ENCODE measurements at regions not wholly inside any gene's neighbourhood (a gene's known extent, or its start where the extent isn't known, plus 50 kb on each side); places are given as distances from the start of the nearest gene placed in this dataset.

DNA sequence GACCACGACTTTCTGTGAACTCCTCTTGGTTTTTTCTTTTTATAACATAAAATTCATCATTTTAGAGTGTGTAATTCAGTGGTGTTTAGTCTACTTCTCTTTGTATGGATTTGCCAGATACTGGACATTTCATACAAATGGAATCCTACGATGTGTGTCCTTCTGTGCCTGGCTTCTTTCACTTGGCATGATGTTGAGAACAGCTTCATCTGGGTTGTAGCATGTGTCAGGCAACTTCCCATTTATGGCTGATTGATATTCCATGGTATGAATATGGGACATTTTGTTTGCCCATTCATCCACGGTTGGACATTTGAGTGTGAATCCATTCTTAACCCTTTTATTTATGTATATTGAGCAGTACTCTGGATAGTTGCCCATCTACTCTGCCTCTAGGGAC, 82.7 kb upstream of the KLF13 start:
- no peak overlapping the region for H3K4me3 ChIP-seq (ENCODE audit: low read depth, low read length)
- TF ChIP-seq, protein P1, sequence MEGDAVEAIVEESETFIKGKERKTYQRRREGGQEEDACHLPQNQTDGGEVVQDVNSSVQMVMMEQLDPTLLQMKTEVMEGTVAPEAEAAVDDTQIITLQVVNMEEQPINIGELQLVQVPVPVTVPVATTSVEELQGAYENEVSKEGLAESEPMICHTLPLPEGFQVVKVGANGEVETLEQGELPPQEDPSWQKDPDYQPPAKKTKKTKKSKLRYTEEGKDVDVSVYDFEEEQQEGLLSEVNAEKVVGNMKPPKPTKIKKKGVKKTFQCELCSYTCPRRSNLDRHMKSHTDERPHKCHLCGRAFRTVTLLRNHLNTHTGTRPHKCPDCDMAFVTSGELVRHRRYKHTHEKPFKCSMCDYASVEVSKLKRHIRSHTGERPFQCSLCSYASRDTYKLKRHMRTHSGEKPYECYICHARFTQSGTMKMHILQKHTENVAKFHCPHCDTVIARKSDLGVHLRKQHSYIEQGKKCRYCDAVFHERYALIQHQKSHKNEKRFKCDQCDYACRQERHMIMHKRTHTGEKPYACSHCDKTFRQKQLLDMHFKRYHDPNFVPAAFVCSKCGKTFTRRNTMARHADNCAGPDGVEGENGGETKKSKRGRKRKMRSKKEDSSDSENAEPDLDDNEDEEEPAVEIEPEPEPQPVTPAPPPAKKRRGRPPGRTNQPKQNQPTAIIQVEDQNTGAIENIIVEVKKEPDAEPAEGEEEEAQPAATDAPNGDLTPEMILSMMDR (IDR thresholded peaks at IDR 0.05; ENCODE audit: borderline replicate concordance, insufficient read depth, low read depth, low read length): no peak

DNA sequence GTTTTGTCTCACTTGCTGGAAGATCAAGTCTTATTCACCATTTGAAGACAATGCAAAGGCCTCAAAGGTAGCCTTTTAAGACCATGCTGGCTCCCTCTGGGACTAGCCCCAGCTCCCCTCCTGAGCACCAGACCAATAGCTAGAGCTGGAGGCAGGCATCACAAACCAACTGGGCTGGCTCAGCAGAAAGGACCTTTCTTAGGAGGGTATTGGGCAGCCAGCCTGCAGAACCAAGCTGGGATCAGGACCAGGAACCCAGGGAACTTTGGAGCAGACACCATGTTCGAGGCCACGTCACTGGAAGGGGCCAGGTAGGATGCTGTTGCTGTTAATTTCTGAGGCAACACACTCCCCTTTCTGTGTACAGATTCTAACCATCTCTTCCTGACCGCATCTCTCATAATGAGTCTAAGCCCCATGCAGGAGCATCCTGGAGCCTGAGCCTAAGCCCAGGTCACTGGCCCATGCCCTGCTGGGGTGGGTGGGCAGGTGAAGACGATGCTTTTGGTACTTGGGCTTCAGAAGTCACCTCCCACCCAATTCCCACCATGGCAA, 81.4 kb upstream of the KLF13 start:
- H3K4me3 ChIP-seq (ENCODE audit: low read depth, low read length): no peak overlapping the region
- TF ChIP-seq, protein P1 (IDR thresholded peaks at IDR 0.05; ENCODE audit: borderline replicate concordance, insufficient read depth, low read depth, low read length): no peak

DNA sequence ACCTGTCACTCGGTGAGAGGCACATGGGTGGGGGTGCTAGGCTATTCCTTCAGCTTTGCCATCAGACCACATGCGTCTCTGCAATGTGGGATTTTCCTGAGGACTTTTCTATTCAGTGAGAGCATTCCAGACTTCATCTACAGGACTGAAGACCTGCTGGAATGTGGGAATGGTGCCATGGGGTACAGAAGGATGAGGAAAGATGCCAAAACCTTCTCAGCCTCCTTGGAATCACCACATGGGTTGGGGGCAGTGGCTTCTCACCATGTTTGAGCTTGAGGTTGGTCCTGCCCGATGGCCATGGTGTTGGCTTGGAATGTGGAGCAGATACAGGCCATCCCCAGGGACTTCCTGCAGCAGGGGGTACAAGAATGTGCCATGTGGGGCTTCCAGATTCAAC, 80.9 kb upstream of the KLF13 start:
- H3K4me3 ChIP-seq (ENCODE audit: low read depth, low read length): no peak overlapping the region
- TF ChIP-seq, protein P1 (IDR thresholded peaks at IDR 0.05; ENCODE audit: borderline replicate concordance, insufficient read depth, low read depth, low read length): no peak

DNA sequence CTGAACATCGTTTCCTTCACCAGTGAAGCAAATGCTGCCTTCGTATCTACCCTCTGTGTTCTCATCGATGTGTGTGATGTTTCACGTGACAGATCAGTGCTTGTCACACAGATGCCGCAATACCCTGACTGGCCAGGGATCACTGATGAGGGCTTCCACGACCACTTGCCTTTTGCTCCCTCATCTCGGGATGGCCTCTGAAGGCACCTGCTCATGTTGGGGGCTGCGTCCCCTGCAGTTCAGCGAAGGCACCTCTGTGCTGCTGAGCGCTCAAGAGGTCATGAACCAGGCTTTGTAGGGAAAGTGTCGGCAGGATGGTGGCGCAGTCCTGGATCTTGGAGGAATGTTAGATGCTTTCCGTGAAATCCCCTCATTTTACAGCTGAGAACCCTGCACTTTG, 79.2 kb upstream of the KLF13 start:
- TF ChIP-seq, protein P1 (IDR thresholded peaks at IDR 0.05; ENCODE audit: borderline replicate concordance, insufficient read depth, low read depth, low read length): no peak
- H3K4me3 ChIP-seq (ENCODE audit: low read depth, low read length): no peak overlapping the region

DNA sequence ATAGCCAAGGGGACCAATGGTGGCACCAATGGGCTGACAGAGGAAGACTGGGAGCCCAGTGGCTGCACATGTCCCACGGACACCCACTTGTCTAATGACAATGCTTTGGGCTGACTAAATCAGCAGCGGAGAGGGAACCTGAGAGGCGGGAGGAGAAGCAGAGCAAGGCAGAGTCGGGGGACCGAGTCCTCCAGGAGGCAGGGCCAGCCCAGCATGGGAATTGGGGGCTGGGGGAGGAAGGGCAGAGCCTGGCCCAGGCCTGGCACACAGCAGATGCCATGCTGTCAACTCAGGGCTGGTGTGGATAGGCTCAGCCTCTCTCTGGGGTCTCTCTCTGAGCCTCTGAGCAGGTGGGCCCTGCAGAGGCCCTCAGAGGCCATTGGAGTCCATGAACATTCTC, 78.4 kb upstream of the KLF13 start:
- no peak overlapping the region for H3K4me3 ChIP-seq (ENCODE audit: low read depth, low read length)
- TF ChIP-seq, protein P1 (IDR thresholded peaks at IDR 0.05; ENCODE audit: borderline replicate concordance, insufficient read depth, low read depth, low read length): no peak

DNA sequence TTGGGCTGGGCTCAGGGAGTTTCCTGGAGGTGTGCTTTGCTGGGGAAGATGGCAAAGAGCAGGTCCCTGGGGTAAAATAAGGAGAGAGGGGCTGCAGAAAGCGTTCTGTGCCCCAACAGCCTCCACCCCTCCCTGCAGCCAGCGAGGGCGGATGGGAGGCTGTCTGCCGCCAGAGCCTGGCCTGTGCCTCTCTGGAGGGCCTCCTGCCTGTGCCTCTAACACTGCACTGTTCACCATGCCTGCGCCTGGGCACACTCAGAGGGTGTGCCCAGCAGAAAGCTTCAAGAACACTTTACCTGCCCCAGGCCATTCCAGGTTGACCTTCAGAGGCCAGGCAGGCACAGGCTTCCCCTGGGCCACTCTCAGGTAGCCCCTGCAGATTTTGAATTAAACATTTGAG, 77.7 kb upstream of the KLF13 start:
- H3K4me3 ChIP-seq (ENCODE audit: low read depth, low read length): no peak overlapping the region

DNA sequence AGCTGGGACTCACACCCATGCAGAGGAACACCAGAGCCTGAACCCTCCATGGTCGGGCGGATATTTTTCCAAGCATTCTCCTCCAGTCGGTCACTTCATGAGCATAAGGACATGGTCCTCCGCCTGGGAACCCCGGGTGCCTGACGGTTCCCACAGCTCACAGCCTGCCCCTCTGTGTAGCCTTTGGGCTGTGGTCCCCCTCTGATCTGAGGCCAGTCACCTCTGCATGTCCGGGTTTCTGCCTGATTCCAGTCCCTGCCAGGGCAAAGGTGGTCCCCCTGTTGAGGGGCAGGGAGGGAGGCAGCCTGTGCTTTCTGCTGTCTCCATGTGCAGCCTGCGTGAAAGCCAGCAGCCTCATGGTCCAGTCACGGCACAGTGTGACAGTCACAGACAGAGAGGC, 76.6 kb upstream of the KLF13 start:
- TF ChIP-seq, protein P1 (IDR thresholded peaks at IDR 0.05; ENCODE audit: borderline replicate concordance, insufficient read depth, low read depth, low read length): no peak
- H3K4me3 ChIP-seq (ENCODE audit: low read depth, low read length): no peak overlapping the region

More for the DNA sequence above, 77.7 kb upstream of the KLF13 start:
- TF ChIP-seq, protein P1 (IDR thresholded peaks at IDR 0.05; ENCODE audit: borderline replicate concordance, insufficient read depth, low read depth, low read length): no peak
